ENCODE measurements at regions not wholly inside any gene's neighbourhood (a gene's known extent, or its start where the extent isn't known, plus 50 kb on each side); places are given as distances from the start of the nearest gene placed in this dataset.

- no peak for DNase-seq
Measured at GRCh38 chr9:84129529-84129928, 148.9 kb downstream of the RMI1 start.

GRCh38 chr9:84136119-84136868 lies 155.7 kb downstream of the RMI1 start:
- no peak for DNase-seq

GRCh38 chr9:84137968-84138367 lies 157.4 kb downstream of the RMI1 start:
- no peak for DNase-seq

- DNase-seq: no peak
Measured at GRCh38 chr9:84138541-84138940, 157.9 kb downstream of the RMI1 start.

- no peak for DNase-seq
Measured at GRCh38 chr9:84139296-84140070, 158.9 kb downstream of the RMI1 start.

GRCh38 chr9:84140535-84141101 lies 160.0 kb downstream of the RMI1 start:
- DNase-seq: peak in 1 of 2 donors; percentile 4

GRCh38 chr9:84141741-84142370 lies 161.3 kb downstream of the RMI1 start:
- DNase-seq: no peak

- no peak for DNase-seq
Measured at GRCh38 chr9:84145031-84145430, 164.4 kb downstream of the RMI1 start.

- no peak for DNase-seq
Measured at GRCh38 chr9:84145780-84146179, 165.2 kb downstream of the RMI1 start.

- no peak for DNase-seq
Measured at GRCh38 chr9:84146893-84147710, 166.5 kb downstream of the RMI1 start.

GRCh38 chr9:84151236-84151635 lies 170.6 kb downstream of the RMI1 start:
- no peak for DNase-seq

GRCh38 chr9:84151640-84152039 lies 171.0 kb downstream of the RMI1 start:
- no peak for DNase-seq

GRCh38 chr9:84152204-84152603 lies 171.6 kb downstream of the RMI1 start:
- no peak for DNase-seq

GRCh38 chr9:84153885-84154284 lies 173.3 kb downstream of the RMI1 start:
- no peak for DNase-seq

- DNase-seq: no peak
Measured at GRCh38 chr9:84154320-84154719, 173.7 kb downstream of the RMI1 start.

GRCh38 chr9:84163052-84163650 lies 177.4 kb downstream of the SLC28A3 start:
- no peak for DNase-seq

- DNase-seq: no peak
Measured at GRCh38 chr9:84166891-84167290, 173.7 kb downstream of the SLC28A3 start.

- no peak for DNase-seq
Measured at GRCh38 chr9:84169240-84169639, 171.3 kb downstream of the SLC28A3 start.

- DNase-seq: no peak
Measured at GRCh38 chr9:84170521-84171141, 169.9 kb downstream of the SLC28A3 start.

GRCh38 chr9:84173961-84174360 lies 166.6 kb downstream of the SLC28A3 start:
- no peak for DNase-seq

GRCh38 chr9:84174486-84174885 lies 166.1 kb downstream of the SLC28A3 start:
- no peak for DNase-seq

GRCh38 chr9:84177407-84177806 lies 163.2 kb downstream of the SLC28A3 start:
- no peak for DNase-seq
